ENCODE measurements at regions not wholly inside any gene's neighbourhood (a gene's known extent, or its start where the extent isn't known, plus 50 kb on each side); places are given as distances from the start of the nearest gene placed in this dataset.

- Mint-ChIP-seq H3K4me3 (no peak overlapping the region), H3K27ac (no peak overlapping the region), H3K9me3 (peaks cover 8% of the 10 kb centered on the region), H3K36me3 (ENCODE audit: low read depth) (no peaks in the 10 kb centered on the region), H3K4me1 (no peaks in the 10 kb centered on the region), H3K27me3 (ENCODE audit: insufficient read depth) (no peaks in the 10 kb centered on the region)
- Histone ChIP-seq H3K27ac (ENCODE audit: low read depth, low read length) (no peak overlapping the region), H3K9ac (ENCODE audit: extremely low read depth, low read length, poor library complexity, severe bottlenecking) (no peak overlapping the region), H3K4me1 (ENCODE audit: control insufficient read depth, insufficient read depth, low read length) (no peaks in the 10 kb centered on the region), H3K36me3 (ENCODE audit: control insufficient read depth, insufficient read depth, low read length) (no peaks in the 10 kb centered on the region), H3K9me3 (ENCODE audit: control insufficient read depth, low read length) (peaks cover 2% of the 10 kb centered on the region), H3K27me3 (ENCODE audit: control insufficient read depth, insufficient read depth, low read length, poor library complexity, severe bottlenecking) (no peaks in the 10 kb centered on the region), H3K4me3 (ENCODE audit: low read length) (no peak overlapping the region)
- no peak for DNase-seq
- no CpG with 5 or more reads among the region's 15 CpGs for WGBS, 2 experiments (ENCODE audit: insufficient coverage in 1 of 2, insufficient read length in 1 of 2)
- TF ChIP-seq CTCF (conservative IDR thresholded peaks at IDR 0.05): no peak
These were observed 62.1 kb upstream of the HMGXB4 start for GRCh38 chr22:35195226-35195625.

DNA sequence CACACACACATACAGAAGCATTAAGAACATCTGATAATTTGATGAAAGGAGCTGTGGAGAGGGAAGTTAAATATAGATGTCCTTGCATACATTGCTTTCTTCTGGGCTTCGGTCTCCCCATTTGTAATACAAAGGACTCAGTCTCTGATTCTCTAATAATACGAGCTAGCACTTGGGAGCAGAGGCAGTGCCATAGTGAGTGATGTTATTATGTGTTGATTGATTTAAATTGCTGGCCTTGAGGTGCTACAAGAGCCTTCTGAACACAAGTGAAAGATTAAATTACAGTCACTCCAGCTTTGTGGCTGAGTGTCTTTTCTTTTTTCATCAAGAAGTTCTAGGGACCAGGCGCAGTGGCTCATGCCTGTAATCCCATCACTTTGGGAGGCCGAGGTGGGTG is 61.5 kb upstream of the HMGXB4 start:
- Mint-ChIP-seq H3K27me3 (ENCODE audit: insufficient read depth) (no peaks in the 10 kb centered on the region), H3K27ac (no peak overlapping the region), H3K4me1 (no peaks in the 10 kb centered on the region), H3K9me3 (peaks cover 3% of the 10 kb centered on the region), H3K36me3 (ENCODE audit: low read depth) (no peaks in the 10 kb centered on the region), H3K4me3 (no peak overlapping the region)
- no peaks in the 10 kb centered on the region for H3K27me3 ChIP-seq (ENCODE audit: control insufficient read depth, insufficient read depth, low read length, poor library complexity, severe bottlenecking)
- no peaks in the 10 kb centered on the region for H3K4me1 ChIP-seq (ENCODE audit: control insufficient read depth, insufficient read depth, low read length)
- no peak overlapping the region for H3K9ac ChIP-seq (ENCODE audit: extremely low read depth, low read length, poor library complexity, severe bottlenecking)
- no peak for TF ChIP-seq CTCF (conservative IDR thresholded peaks at IDR 0.05)
- H3K27ac ChIP-seq (ENCODE audit: low read depth, low read length): no peak overlapping the region
- H3K9me3 ChIP-seq (ENCODE audit: control insufficient read depth, low read length): no peaks in the 10 kb centered on the region
- no peaks in the 10 kb centered on the region for H3K36me3 ChIP-seq (ENCODE audit: control insufficient read depth, insufficient read depth, low read length)
- H3K4me3 ChIP-seq (ENCODE audit: low read length): no peak overlapping the region
- 97% methylated on average over 4 of the region's 4 CpGs; no CpG with 5 or more reads in 1 of the 2 experiments for whole genome bisulfite sequencing, 2 experiments (ENCODE audit: insufficient coverage in 1 of 2, insufficient read length in 1 of 2)
- no peak for DNase-seq

DNA sequence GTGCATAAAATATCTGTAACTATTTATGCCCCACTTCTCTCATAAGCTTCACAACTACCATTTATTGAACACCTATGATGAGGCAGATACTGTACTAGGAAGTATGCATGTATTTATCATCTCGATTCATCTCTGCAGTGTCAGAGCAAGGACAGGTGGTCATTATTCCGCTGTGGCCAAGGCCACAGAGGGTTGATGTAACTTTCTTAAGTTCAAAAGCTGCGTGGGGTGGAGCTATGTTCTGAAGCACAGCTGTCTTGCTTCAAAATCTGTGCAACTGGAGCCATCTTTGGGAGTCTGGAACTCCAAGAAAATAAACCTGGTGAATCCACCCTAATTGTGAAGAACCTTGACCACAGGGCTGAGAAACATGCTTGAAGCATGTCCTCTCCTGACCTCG is 60.2 kb upstream of the HMGXB4 start:
- Mint-ChIP-seq H3K36me3 (ENCODE audit: low read depth) (no peaks in the 10 kb centered on the region), H3K4me3 (no peak overlapping the region), H3K9me3 (no peaks in the 10 kb centered on the region), H3K27me3 (ENCODE audit: insufficient read depth) (no peaks in the 10 kb centered on the region), H3K4me1 (no peaks in the 10 kb centered on the region), H3K27ac (no peak overlapping the region)
- Histone ChIP-seq H3K27ac (ENCODE audit: low read depth, low read length) (no peak overlapping the region), H3K4me3 (ENCODE audit: low read length) (no peak overlapping the region), H3K4me1 (ENCODE audit: control insufficient read depth, insufficient read depth, low read length) (no peaks in the 10 kb centered on the region), H3K9me3 (ENCODE audit: control insufficient read depth, low read length) (no peaks in the 10 kb centered on the region), H3K9ac (ENCODE audit: extremely low read depth, low read length, poor library complexity, severe bottlenecking) (no peak overlapping the region), H3K36me3 (ENCODE audit: control insufficient read depth, insufficient read depth, low read length) (no peaks in the 10 kb centered on the region), H3K27me3 (ENCODE audit: control insufficient read depth, insufficient read depth, low read length, poor library complexity, severe bottlenecking) (no peaks in the 10 kb centered on the region)
- no peak for DNase-seq
- WGBS, 2 experiments (ENCODE audit: insufficient coverage in 1 of 2, insufficient read length in 1 of 2): 89 to 94% methylated on average over 4 of the region's 4 CpGs
- no peak for TF ChIP-seq CTCF (conservative IDR thresholded peaks at IDR 0.05)

All from endodermal cell (in vitro differentiated cells).